CD4-positive, alpha-beta T cell treated with Interleukin-4 for 4 hours (primary cell): ENCODE measurements at regions not wholly inside any gene's neighbourhood (a gene's known extent, or its start where the extent isn't known, plus 50 kb on each side); places are given as distances from the start of the nearest gene placed in this dataset.

Source experiments
- DNase-seq: peaks from one replicate; pipeline ENCODE4 v3.0.0-alpha.2; 2020

DNA sequence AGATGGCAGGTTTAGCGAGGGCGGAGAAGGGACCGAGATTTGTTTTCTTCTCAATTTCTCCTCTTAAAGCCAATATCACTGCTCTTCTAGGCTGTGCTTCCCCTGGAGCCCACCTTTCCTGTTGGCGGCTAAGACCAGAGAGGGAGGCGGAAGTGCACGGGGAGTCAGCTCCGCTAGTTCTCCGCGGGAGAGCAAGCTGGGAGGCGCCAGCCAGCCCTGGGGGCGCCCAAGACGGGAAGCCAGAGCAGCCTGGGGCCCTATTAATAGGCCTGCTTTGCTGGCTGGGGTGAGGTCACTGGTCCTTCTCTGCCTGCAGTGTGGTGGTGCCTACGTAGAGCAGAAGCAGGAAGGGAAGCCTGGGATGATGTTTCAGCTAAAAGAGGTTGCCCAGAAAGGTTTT is 61.6 kb downstream of the LSM5 start:
- no peak for DNase-seq

DNA sequence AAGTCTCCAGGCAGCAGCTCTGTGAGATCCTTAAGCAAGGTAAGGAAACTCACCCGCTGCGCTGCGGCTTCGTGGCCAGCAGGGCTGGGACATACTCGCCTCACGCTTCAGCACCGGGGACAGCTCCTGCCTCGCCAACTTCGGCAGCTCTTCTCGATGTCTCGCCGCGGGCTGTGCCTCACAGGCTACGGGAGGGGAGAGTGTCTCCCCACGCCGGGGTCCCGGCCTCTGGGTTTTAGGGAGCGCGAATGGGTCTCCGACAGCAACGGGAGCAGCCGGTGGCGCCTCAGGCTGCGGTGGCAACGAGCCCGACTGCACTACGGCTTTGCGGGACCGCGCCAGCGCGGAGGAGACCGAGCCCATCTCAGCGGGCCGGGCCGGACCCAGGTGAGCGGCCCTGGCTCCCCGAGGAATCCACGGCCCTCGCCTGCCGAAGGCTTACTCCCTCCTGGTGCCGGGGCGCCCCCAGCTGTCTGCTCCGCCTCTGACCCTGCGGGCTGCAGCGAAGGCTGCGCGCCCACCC is 62.4 kb downstream of the LSM5 start:
- peak; percentile 3 for DNase-seq

DNA sequence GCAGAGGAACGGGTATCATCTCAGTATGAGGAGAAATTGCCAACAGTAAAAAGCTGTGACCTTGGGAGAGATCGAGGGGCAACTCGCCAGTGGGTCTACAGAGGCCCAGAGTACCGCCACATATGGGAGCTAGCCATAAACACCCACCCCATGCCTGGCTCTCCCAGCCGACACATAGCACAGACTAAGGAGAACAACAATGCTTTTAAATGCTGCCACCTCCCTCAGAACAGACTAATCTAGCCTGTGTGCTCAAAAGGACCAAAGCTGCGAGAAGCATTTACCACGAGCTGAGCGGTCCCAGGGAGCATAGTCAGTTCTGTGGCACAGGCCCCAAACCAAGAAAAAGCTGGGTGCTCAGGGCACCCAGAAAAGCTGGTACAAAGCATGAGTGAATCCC is 73.3 kb downstream of the LSM5 start:
- DNase-seq = no peak

DNA sequence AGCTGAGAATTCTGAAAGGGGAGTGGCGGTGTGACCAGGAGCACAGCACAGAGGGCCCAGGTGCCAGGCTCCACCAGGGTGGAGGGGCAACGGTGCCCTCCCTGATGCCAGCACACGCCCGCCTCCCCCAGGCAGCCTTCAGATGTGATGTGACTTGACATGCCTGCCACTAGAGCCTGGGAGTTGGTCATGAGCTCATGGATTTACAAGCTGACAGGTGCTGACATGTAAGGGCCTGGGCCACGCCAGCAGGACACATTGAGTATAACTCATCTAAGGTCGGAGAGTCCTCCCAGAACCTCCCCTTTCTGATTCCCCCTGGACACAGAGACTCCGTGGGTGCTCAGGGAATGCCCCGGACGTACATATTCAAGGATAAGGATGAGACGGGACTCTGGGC is 74.2 kb downstream of the LSM5 start:
- no peak for DNase-seq

DNA sequence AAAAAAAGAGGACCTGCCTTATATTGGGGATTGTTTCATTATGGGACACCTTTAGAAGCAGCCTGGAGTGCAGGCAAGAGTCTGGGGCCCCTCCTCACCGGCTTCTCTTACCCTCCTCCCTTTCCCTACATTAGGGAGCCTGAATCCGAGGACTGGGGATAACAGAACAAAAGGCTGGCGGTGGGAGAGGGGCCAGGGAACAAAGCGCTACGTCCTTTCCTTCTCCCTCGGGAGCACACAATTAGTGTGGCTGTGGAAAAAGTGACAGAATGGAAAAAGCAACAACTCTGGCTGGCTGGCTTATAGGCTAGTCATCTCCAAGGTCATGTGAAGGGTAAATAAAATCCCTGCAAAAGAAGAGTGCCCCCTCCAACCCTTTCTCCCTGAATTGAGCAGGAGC is 74.7 kb downstream of the LSM5 start:
- DNase-seq = no peak

DNA sequence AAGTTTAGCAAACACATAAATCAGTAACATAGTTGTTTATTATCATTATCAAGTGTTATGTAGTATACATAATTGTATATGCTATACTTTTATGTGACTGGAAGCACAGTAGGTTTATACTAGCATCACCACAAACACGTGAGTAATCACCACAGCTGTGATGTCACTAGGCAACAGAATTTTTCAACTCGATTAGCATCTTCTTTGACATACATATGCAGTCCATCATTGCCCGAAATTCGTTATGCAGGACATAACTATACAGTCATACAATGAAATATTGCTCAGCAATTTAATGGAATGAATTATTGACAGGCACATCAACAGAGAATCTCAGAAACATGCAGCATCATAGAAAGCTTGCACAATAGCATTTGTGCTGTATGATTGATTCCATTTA is 77.7 kb downstream of the LSM5 start:
- no peak for DNase-seq

DNA sequence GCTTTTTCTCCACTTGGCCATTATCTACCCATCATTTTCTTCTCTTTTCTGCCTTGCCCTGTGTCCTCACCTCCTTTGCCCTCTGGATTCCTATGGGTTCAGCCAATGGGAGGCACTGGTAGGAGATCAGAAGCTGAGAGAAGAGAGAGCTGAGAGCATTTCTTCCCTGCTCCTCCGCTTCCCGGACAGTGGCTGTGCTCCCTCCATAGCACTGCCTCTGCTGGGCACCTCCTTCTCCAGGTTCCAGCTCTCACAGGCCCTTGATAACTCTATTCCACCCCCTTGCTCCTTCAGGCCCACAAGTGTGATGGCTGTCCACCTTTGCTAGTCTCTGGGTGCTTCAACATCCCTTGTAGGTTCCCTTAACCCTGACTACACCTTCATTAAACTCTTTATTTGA is 79.6 kb downstream of the LSM5 start:
- no peak for DNase-seq

DNA sequence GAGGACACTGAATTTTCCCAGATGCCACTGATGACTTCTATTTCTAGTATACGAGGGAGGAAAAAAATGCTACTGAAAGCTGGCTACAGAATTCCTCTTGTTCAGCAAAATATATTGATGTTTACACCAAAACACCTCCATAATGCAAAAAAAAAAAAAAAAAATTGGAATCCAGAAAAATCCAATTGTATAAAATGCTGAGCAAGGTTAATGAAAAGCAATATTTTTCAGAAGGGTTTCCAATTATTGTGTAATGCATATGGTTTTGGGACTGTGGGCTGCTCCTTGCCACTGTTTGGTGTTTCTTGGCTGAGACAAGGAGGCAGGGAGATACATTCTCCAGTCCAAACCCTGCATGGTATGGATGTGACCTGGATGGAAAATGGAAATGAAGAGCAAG is 83.8 kb downstream of the LSM5 start:
- no peak for DNase-seq

DNA sequence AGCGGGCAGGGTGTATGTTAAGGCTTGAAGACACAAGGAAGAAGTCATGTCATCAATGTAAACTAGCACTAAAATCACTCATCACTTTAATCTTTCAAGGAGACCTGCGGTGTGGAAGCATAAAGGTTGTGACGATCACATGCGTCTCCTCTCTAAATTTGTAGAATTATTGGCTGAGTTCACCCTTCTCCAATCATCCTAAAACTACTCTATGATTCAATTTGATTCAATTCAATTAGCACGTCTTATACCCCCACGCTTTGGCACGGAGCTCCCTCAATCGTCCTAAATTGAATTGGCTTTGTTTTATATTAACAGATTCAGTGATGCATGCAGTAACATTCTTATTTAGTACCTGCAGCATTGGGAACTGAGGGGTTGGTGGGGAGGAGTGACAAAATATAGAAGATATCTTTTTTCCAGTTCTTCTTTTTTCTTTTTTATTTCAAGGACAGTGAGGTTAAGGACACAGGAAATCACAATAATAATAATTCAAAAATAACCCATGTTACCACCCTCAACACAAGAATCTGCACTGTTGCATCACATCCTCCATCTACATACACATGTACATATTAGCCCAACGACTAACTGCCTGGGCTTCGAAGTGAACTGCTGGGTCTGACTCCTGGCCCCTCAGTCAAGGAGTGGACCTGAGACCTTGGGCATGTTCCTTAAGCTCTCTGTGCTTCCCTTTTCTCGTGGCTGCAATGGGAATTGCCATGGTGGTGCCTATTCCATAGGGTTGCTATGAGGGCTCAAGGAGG is 86.5 kb downstream of the LSM5 start:
- no peak for DNase-seq

DNA sequence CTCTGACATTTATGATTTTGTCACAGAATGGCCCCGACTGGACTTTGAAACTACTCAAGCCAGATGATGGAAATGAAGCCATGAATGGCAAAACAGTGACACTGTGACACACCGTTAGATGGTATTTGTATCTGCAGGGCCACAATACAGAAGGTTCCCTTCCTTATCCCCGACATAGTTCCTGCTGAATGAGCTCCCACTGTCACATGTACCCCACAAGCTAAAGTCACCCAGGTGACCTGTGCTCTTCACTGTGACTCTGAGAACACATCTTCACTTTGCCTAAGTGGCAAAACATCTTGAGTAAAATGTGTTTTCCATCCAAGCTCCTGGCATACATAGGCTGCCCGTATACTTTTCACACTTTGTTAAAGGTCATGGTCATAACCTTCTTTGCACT is 89.5 kb downstream of the LSM5 start:
- no peak for DNase-seq

DNA sequence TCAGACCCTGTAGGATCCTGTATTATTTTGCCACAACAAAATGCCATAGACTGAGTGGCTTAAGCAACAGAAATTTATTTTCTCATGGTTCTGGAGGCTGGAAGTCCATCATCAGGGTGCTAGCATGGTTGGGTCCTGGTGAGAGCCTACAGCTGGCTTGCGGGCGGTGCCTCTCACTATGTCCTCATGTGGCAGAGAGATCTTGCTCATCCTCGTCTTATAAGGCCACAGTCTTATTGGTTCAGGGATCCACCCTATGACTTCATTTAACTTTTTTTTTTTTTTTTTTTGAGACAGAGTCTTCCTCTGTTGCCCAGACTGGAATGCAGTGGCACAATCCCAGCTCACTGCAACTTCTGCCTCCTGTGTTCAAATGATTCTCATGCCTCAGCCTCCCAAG is 90.9 kb downstream of the LSM5 start:
- DNase-seq = no peak

DNA sequence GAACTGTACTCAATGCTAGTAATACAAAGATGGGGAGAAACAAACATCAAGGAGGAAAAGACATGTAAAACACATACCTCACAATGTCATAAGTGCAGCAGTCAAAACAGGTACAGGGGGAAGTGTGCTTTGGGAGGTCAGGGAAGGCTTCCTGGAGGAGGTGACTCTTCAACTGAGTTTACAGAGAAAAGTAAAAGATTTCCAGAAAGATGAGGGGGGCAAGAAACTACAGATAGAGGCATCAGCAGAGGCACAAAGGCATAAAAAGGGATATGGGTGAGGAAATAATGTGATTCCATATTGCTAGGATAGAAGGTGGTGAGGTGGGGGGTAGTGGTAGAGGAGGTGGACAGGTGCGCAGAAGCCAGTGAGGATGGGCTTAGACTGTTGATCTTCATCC is 95.0 kb downstream of the LSM5 start:
- no peak for DNase-seq

DNA sequence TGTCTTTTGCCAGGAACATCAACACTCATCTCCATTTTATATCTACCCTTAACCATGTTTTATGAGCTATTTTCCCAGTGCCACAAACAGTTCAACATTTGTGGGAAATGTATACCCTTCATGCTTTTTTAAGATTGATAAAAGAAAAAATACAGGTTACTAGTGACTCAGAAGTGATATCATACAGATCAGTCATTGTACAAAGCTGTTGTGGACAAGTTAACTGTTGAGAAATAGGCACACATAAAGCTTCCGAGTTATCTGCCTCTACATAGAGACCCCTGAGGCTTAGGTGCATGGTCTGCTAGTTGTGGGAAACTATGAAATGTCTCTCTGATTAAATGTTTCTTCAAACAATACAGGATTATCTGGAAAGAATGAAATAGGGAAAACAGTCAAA is 96.3 kb downstream of the LSM5 start:
- no peak for DNase-seq

DNA sequence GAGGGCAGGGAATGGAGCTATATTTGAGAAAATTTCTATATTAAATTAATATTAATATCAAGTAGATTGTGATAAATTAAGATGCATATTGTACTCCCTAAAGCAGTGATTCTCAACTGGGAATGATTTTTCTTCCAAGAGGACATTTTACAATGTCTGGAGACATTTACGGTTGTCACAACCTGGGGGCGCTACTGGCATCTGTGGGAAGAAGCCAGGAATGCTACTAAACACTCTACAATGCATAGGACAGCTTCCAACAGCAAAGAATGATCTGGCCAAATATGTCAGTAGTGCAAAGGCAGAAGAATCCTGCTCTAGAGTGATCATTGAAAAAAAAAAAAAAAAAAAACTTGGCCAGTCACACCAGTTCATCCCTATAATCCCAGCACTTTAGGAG is 100.0 kb downstream of the LSM5 start:
- DNase-seq = no peak

DNA sequence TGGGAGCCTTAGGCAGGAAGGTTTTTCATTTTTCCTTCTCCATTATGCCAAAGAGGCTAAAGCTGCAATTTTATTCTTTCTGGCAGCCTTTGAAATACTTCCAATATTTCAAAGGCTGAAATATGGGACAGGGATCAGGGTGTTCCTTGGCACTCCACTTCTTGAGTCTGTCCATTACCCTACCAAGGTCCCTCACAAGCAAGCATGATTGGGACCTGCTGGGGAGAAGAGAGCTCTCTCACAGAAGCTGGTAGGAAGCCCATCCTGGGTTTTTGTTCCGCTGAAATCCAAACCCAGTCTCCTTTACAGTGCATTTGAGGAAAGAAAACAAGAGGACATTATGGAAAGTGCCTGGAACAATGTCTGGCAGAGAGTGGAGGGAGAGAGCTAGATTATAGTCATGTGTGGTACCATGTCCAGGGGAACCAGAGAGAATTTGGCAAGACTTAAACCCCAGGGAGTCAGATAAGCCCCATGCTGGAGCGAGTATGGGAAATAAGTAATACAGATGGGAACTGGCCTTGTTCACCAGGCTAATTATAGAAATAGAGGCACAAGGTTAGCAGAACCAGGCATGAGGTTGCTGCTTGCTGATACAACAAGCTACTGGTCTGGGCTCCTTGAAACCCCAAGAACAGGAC is 104.7 kb downstream of the LSM5 start:
- DNase-seq = no peak

DNA sequence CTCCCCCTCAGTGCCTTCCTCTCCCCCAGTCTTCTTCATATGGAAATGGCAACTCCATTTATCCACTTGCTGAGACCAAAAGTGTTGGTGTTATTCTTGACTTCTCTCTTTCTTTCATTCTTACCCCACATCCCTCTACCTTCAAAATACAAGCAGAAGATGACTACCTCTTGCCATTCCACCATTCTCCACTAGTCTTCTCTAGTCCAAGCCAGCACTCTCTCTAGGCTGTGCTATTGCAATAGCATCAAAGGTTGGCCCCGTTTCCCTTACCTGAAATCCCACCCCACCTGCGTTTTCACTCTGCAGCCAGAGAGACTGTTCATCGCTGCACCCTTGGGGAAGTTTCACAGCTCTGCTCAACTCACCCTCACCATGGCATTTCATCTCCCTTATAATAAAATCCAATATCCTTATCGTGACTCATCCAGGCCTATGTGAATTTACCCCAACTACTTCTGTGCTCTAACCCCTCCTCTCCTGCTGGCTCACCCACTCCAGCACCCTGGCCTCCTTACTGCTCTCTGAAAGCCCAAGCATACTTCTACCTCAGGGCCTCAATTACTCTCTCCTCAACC is 109.1 kb downstream of the LSM5 start:
- no peak for DNase-seq

DNA sequence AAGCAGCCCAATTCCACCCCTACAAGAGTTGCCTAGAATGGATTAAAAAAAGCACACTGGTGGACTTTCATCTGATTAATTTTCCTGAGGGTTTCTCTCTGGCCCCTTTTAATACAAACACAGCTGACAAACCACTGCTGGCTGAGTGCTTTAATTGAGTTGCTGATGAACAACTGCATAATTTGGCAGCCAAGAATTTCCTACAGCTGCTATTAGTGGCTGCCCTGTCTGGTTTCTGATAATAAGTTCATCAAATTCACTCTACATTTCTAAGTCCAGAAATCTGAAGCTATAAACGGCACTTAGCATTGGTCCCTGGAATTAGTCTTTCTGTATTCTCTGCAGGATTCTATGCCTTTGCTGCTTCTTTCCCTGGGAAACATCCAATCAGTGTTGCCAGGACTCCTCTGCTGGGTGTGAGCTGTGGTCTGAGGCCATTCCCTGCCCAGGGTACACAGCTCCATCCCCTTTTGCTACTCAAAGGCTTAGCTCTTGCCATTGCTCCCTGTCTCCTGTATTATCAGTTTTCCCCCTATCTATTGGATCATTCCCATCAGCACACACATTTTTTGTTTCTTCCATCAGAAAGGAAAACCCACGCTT is 110.6 kb downstream of the LSM5 start:
- no peak for DNase-seq

DNA sequence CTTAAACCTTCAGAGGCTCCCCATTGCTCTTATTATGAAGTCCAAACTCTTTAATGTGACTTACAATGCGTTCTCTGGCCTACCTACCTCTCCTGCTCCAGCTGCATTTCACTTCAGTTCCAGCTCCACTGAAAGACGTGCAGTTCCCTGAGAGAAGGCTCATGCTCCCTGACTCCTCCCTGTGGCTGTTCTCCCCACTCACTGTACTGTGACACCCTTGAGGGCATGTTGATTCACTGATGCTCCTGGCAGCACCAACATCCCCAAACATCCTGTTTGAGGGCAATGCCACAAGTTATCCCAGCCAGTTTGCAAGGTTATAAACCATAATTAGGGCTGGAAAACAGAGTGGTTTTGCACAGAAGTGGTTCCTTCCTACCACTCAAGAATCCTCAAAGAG is 111.2 kb downstream of the LSM5 start:
- no peak for DNase-seq

DNA sequence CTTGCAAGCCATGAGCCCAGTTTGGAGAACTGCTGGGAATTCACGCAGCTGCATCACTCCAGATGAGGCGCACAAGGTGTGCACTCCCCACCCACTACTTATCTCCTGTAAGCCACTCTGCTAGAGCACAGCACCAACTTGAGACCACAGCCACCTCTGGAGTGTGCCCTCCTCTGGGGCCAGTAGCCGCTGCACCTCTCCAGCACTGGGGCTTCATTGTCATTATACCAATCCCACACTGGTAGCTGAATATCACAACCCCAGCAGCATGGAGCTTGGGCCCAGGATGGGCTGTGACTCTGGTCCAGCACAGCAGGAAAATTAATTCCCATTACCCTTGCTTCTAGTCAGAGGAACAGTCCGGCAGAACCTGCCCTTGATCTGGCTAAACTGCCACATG is 125.6 kb downstream of the LSM5 start:
- no peak for DNase-seq

DNA sequence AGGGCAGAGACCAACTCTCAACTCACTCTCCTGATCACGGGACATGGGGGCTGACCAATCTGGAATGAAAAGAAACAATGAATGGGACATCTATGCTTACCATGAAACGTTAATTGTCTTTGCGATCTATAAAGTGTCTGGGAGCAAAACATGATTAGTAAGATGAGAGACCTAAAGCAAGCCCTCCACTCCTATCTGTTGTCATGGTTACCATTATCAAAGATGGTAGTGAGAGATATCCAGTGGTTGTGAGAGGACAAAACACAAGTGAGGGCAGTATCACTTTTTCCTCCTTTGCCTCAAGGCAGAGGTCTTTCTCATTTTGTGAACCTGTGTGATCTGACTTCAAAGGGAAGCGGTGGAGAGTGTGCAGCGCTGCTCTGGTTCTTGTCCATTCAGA is 130.1 kb downstream of the LSM5 start:
- DNase-seq = no peak

DNA sequence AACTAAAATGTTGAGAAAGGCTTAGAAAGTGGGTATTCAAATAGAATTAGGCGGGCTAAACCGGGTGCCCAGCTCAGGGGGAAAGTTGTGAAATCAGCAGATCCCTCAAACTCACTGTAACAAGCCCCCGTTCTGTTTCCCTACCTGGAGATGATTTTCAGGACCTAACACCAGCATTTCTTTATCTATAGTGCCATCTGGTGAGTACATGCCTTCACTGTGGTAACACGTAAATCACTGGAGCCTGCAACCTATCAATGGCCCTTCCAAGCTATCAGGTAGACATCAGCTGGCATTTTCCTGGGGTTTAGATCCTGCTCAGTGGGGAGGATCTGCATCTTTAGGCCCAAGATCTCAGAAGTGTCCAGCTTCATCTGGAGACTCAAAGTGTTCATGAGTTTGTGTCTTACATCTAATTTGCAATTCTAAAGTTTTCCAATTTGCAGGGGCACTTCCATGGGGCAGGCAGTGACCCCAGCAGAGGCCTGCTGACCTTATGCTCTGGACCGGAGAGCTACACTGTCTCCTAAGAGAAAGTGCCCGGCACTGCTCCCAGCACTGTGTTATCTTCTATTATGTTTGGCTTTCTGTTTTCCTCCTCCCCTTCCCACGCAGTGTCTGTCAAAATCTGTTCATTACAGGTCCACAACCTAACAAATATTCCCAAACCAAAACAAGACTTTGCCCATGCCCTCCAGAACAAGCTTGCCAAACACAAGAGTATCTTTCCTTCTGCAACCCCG is 132.5 kb downstream of the LSM5 start:
- DNase-seq = no peak

DNA sequence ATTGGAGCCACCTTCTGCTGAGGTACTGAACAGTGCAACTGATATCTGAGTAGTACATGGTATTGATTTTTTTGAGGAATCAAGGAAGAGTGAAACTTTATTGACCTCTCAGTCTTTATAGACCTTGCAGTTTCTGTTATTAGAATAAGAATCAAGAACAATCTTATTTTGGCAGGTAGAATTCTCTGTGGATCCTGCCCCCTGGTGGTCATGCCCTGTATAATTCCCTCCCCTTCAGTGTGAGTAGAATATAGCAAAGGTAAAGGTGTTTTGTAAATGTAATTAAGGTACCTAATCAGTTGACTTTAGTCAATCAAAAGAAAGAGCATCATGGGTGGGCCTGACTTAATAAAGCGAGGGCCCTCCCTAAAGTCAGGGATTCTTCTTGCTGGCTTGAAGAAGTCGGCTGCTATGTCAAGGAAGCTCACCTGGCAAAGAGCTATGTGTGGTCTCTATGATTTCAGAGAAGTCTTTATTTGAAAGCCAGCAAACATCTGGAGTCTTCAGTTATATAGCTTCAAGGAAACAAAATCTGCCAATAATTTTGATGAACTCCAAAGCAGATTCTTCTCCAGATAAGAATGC is 142.8 kb downstream of the LSM5 start:
- DNase-seq = peak; percentile 8

DNA sequence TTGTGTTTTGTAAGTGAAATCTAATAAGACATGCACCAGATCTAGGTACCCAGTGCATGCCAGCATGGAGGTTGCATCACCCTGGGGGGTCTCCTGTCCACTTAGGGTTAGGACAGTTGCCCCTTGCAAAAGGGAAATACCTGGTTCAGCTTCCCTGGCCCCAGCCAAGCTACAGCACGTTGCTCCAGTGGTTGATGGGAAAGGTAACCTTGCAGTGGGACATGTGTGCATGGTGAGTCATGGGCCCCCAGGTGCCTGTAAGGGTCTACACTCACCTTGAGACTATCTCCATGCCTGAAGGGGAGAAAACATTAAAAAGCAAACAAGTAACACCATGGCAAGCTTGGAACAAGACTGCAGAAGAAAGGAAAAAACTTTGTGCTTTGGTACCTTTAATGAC is 143.9 kb downstream of the LSM5 start:
- no peak for DNase-seq
